ENCODE measurements at regions not wholly inside any gene's neighbourhood (a gene's known extent, or its start where the extent isn't known, plus 50 kb on each side); places are given as distances from the start of the nearest gene placed in this dataset.

DNA sequence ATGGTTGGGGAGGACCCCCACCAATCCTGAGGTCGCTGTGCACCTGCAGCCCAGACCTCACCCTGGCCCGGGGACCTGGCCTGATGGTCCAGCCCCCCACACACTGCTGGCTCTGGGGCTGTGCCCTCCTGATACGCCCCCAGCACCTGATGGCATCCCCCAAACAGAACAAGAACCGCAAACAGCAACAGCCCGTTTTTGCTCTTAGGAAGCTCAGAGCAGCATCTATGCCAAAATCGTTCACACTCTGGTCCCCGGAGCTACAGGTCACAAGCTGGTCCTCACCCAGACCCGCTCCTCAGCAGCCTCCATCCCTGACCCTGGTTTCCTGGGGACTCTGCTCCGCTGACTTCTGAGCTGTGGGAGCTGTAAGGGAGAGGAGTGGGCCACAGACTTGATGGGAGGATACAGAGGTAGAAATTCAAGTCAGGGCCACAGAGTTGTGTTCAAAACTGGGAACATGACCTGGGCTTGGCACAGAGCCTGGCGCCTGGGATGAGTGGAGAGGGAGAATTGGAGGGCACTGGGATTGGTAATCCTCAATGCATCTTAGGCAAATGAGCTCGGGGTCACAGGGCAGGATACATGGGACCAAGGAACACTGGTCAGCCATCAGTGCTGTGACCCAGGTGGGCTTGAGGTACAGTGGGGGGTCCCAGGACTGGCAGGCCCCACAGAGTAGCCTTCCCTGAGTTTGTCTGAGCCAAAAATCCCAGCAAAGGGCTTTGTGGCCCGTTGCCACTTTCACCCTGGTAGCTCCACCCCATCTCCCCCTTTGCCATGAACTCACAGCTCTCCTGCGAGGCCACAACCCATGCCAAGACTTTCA, 170.9 kb upstream of the RTL1 start:
- TF ChIP-seq CTCF (conservative IDR thresholded peaks at IDR 0.05) (no peak), ZFX (IDR thresholded peaks at IDR 0.05) (no peak)
- H3K27ac ChIP-seq: no peak overlapping the region

- TF ChIP-seq ZFX (IDR thresholded peaks at IDR 0.05): no peak
- TF ChIP-seq CTCF (conservative IDR thresholded peaks at IDR 0.05): no peak
- H3K27ac ChIP-seq: no peak overlapping the region
These were observed 171.7 kb upstream of the RTL1 start for GRCh38 chr14:101075025-101075800.

DNA sequence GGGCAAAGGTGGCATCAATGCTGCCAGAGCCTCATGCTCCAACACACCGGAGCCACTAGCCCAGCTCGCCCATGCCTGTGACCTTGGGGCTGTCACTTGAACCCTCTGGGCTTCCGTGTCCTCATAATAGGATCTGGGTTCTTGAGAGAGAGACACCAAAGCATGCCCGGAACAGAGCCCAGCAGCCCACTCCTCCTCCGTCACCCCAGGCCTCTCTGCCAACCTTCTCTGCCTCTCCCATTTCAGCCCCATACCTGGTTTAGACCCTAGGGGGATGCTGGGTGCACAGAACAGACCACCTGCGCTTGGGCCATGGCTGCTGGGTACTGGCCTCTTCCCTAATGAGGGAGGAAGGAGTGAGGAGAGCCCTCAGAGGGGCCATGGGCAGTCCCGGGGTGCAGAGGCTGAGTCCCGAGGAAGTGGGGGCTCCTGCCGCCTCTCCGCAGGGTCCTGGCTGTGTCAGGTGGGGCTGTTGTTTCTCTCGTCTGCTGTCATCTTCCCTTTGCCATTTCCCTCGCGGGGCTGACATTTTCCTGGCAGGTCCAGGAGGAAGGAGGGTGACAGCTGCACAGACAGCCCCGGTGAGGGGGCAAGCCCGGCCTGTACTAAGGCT, 172.4 kb upstream of the RTL1 start:
- H3K27ac ChIP-seq: no peak overlapping the region
- TF ChIP-seq CTCF (conservative IDR thresholded peaks at IDR 0.05): no peak

- no peak overlapping the region for H3K27ac ChIP-seq
- TF ChIP-seq CTCF (conservative IDR thresholded peaks at IDR 0.05) (no peak), ZFX (IDR thresholded peaks at IDR 0.05) (no peak)
These were observed 173.1 kb upstream of the RTL1 start for GRCh38 chr14:101076451-101077198.

- TF ChIP-seq CTCF (conservative IDR thresholded peaks at IDR 0.05) (no peak), ZFX (IDR thresholded peaks at IDR 0.05) (no peak)
- H3K27ac ChIP-seq: no peak overlapping the region
These were observed 174.1 kb upstream of the RTL1 start for GRCh38 chr14:101077481-101078074.

DNA sequence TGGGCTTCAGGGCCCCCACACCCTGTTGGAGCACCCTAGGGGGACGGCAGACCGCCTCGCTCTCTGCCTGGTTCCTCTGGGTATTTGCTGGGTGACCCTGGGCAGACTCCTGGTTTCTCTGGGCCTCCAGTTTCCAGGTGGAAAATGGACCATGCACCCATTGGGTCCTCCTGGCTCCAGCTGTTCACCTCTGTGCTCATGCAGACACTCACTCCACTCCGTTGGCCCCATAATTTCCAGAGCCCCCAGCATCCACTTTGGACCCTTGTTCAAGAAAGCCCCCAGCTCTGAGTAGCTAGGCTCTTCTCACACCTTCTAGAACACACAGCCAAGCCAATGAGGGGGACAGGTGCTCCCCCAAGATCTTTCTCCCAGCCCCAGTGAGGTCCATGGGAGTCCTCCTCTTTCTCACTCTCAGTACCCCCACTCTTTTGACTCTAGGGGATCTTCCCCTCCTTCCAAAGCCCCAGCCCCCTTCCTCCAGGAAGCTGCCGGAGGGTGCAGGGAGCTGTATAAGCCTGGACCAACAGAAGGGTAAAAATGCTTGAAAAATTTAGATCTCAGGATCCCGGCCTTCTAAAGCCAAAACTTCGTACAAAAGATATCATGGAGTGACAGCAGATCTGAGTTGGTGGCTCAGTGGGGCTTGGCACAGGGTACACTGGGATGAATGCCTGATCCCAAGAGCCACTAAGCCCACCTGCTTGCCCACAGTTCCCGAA, 174.8 kb upstream of the RTL1 start:
- TF ChIP-seq CTCF (conservative IDR thresholded peaks at IDR 0.05) (no peak), ZFX (IDR thresholded peaks at IDR 0.05) (no peak)
- no peak overlapping the region for H3K27ac ChIP-seq
